H9 (cell line): ENCODE measurements at regions not wholly inside any gene's neighbourhood (a gene's known extent, or its start where the extent isn't known, plus 50 kb on each side); places are given as distances from the start of the nearest gene placed in this dataset.

Experiments used
- DNase-seq: peaks from one replicate; pipeline ENCODE4 v3.0.0-alpha.2; 2017
- H2AFZ ChIP-seq: one replicate; pipeline ENCODE4 v1.6.1; 2013; ENCODE audit warnings: mild to moderate bottlenecking, low read length, control low read depth, moderate library complexity
- H2AK5ac ChIP-seq: 2 replicates; pipeline ENCODE4 v1.6.1; 2013; ENCODE audit warnings: low read length, control low read depth, mixed read lengths; ENCODE audit not compliant: insufficient read length
- H2BK120ac ChIP-seq: one replicate; pipeline ENCODE4 v1.6.1; 2013; ENCODE audit warnings: low read depth, mild to moderate bottlenecking, low read length, control low read depth, inconsistent platforms; ENCODE audit not compliant: poor library complexity, severe bottlenecking
- H2BK12ac ChIP-seq: 2 replicates; pipeline ENCODE4 v1.6.1; 2013; ENCODE audit warnings: low read length, control low read depth, mixed read lengths, low read depth; ENCODE audit not compliant: insufficient read length
- H2BK15ac ChIP-seq: 2 replicates; pipeline ENCODE4 v1.6.1; 2013; ENCODE audit warnings: low read depth, low read length, control low read depth
- H2BK20ac ChIP-seq: one replicate; pipeline ENCODE4 v1.6.1; 2013; ENCODE audit warnings: low read depth, mild to moderate bottlenecking, low read length, control low read depth, inconsistent platforms; ENCODE audit not compliant: poor library complexity, severe bottlenecking
- H2BK5ac ChIP-seq: 2 replicates; pipeline ENCODE4 v1.6.1; 2013; ENCODE audit warnings: low read length, control low read depth, mixed read lengths; ENCODE audit not compliant: insufficient read length
- H3K14ac ChIP-seq: 2 replicates; pipeline ENCODE4 v1.6.1; 2013; ENCODE audit warnings: low read length, control low read depth; ENCODE audit not compliant: insufficient read depth
- H3K18ac ChIP-seq: 2 replicates; pipeline ENCODE4 v1.6.1; 2013; ENCODE audit warnings: low read depth, mild to moderate bottlenecking, mixed read lengths, low read length, control low read depth; ENCODE audit not compliant: insufficient read length
- H3K23ac ChIP-seq: 2 replicates; pipeline ENCODE4 v1.6.1; 2013; ENCODE audit warnings: low read length, control low read depth, mixed read lengths, low read depth; ENCODE audit not compliant: insufficient read length
- H3K23me2 ChIP-seq: 2 replicates; pipeline ENCODE4 v1.6.1; 2013; ENCODE audit warnings: low read depth, mild to moderate bottlenecking, mixed read lengths, low read length, control low read depth; ENCODE audit not compliant: insufficient read length, poor library complexity, severe bottlenecking
- H3K27ac ChIP-seq: 2 replicates; pipeline ENCODE4 v1.5.1; 2013; ENCODE audit warnings: low read length, control low read depth, mixed read lengths, low read depth; ENCODE audit not compliant: insufficient read length
- H3K27me3 ChIP-seq: 2 replicates; pipeline ENCODE4 v1.6.1; 2013; ENCODE audit warnings: low read length, control low read depth, inconsistent platforms; ENCODE audit not compliant: insufficient read depth
- H3K4ac ChIP-seq: 2 replicates; pipeline ENCODE4 v1.6.1; 2013; ENCODE audit warnings: low read depth, mild to moderate bottlenecking, control low read depth, inconsistent platforms, low read length, moderate library complexity
- H3K4me1 ChIP-seq: 2 replicates; pipeline ENCODE4 v1.6.1; 2013; ENCODE audit warnings: low read length, control low read depth, inconsistent platforms; ENCODE audit not compliant: insufficient read depth
- H3K4me2 ChIP-seq: 2 replicates; pipeline ENCODE4 v1.6.1; 2013; ENCODE audit warnings: low read length, control low read depth, mixed read lengths; ENCODE audit not compliant: insufficient read length, insufficient read depth
- H3K56ac ChIP-seq: 2 replicates; pipeline ENCODE4 v1.6.1; 2013; ENCODE audit warnings: low read depth, mild to moderate bottlenecking, mixed read lengths, low read length, control low read depth; ENCODE audit not compliant: insufficient read length
- H3K79me1 ChIP-seq: 2 replicates; pipeline ENCODE4 v1.6.1; 2013; ENCODE audit warnings: low read depth, mild to moderate bottlenecking, moderate library complexity, low read length, control low read depth, inconsistent platforms; ENCODE audit not compliant: insufficient read depth, poor library complexity, severe bottlenecking
- H3K79me2 ChIP-seq: 2 replicates; pipeline ENCODE4 v1.6.1; 2013; ENCODE audit warnings: low read length, control low read depth, inconsistent platforms; ENCODE audit not compliant: insufficient read depth
- H3K9ac ChIP-seq: 2 replicates; pipeline ENCODE4 v1.6.1; 2013; ENCODE audit warnings: low read length, control low read depth, mixed read lengths; ENCODE audit not compliant: insufficient read length; ENCODE audit errors: extremely low read depth
- H3K9me3 ChIP-seq: one replicate; pipeline ENCODE4 v1.6.1; 2013; ENCODE audit warnings: low read depth, low read length, inconsistent platforms; ENCODE audit not compliant: control insufficient read depth
- H3T11ph ChIP-seq: one replicate; pipeline ENCODE4 v1.6.1; 2013; ENCODE audit warnings: mild to moderate bottlenecking, low read length, control low read depth, inconsistent platforms
- H4K20me1 ChIP-seq: one replicate; pipeline ENCODE4 v1.6.1; 2013; ENCODE audit not compliant: control insufficient read depth, insufficient read length, insufficient read depth
- H4K5ac ChIP-seq: 2 replicates; pipeline ENCODE4 v1.6.1; 2013; ENCODE audit warnings: low read depth, mild to moderate bottlenecking, mixed read lengths, low read length, control low read depth; ENCODE audit not compliant: insufficient read length
- H4K8ac ChIP-seq: replicated peaks from 2 replicates; pipeline ENCODE4 v1.6.1; 2013; ENCODE audit warnings: low read length, control low read depth, mixed read lengths, low read depth; ENCODE audit not compliant: insufficient read length
- H4K91ac ChIP-seq: 2 replicates; pipeline ENCODE4 v1.6.1; 2013; ENCODE audit warnings: low read depth, mild to moderate bottlenecking, moderate library complexity, mixed read lengths, low read length, control low read depth; ENCODE audit not compliant: insufficient read length
- H3K27ac Mint-ChIP-seq, 3 experiments: 2 replicates in 2 of 3; 3 replicates in 1 of 3; pipeline ENCODE4 v1.8.0; 2020 to 2021; ENCODE audit warnings: mixed read lengths in 3 of 3, mild to moderate bottlenecking in 1 of 3, moderate library complexity in 1 of 3
- H3K27me3 Mint-ChIP-seq: 2 replicates; pipeline ENCODE4 v1.8.0; 2021; ENCODE audit warnings: low read depth, mild to moderate bottlenecking, moderate library complexity, mixed read lengths
- H3K36me3 Mint-ChIP-seq, 3 experiments: 2 replicates in 2 of 3; 3 replicates in 1 of 3; pipeline ENCODE4 v1.8.0; 2020 to 2021; ENCODE audit warnings: low read depth in 3 of 3, mixed read lengths in 3 of 3; ENCODE audit not compliant: insufficient read depth in 1 of 3
- H3K4me1 Mint-ChIP-seq, 2 experiments: 2 replicates each; pipeline ENCODE4 v1.8.0; 2020; ENCODE audit warnings: mixed read lengths in 2 of 2
- H3K4me3 Mint-ChIP-seq, 2 experiments: 2 replicates in 1 of 2; 3 replicates in 1 of 2; pipeline ENCODE4 v1.8.0; 2020 to 2021; ENCODE audit warnings: mild to moderate bottlenecking in 2 of 2, mixed read lengths in 2 of 2, moderate library complexity in 1 of 2
- H3K9me3 Mint-ChIP-seq, 2 experiments: 2 replicates in 1 of 2; 3 replicates in 1 of 2; pipeline ENCODE4 v1.8.0; 2020; ENCODE audit warnings: mild to moderate bottlenecking in 2 of 2, mixed read lengths in 2 of 2, moderate library complexity in 1 of 2
- CTCF ChIP-seq: fragments of 200-600 bp; sonication (generic); conservative IDR thresholded peaks from 3 replicates; pipeline ENCODE4 v1.8.0; 2021; ENCODE audit warnings: antibody characterized with exemption, mild to moderate bottlenecking
- WGBS: extraction: QIAGEN DNeasy Blood & Tissue Kit; methylation state at CpG from one replicate; pipeline ENCODE4 v1.1.7; 2013; ENCODE audit warnings: missing lambda C conversion rate, low lambda C conversion rate, mixed read lengths; ENCODE audit not compliant: insufficient read length; ENCODE audit errors: extremely low coverage; 5-methylcytosine and 5-hydroxymethylcytosine counted together

GRCh38 chr2:67881816-67882215, 181.0 kb downstream of the C1D start:
- H3K27ac ChIP-seq: no peak overlapping the region
- H3K4me1 Mint-ChIP-seq: peaks cover 16 to 20% of the 10 kb centered on the region in 2 experiments
- no peak overlapping the region for H4K5ac ChIP-seq
- no peaks in the 10 kb centered on the region for H3K36me3 Mint-ChIP-seq
- no peak overlapping the region for H2BK20ac ChIP-seq
- H3K9me3 ChIP-seq: no peaks in the 10 kb centered on the region
- DNase-seq: no peak
- no peaks in the 10 kb centered on the region for H3K79me2 ChIP-seq
- H4K20me1 ChIP-seq: no peaks in the 10 kb centered on the region
- no peaks in the 10 kb centered on the region; the same call in 1 of the 2 replicates for H3K27me3 ChIP-seq
- no peak overlapping the region for H4K8ac ChIP-seq
- H3K27ac Mint-ChIP-seq: no peak overlapping the region
- H3K79me1 ChIP-seq: no peaks in the 10 kb centered on the region
- WGBS: no CpG with 5 or more reads among the region's 4 CpGs
- H3K4me3 Mint-ChIP-seq: no peak overlapping the region
- H3K14ac ChIP-seq: no peak overlapping the region
- H3K4me1 ChIP-seq: peaks cover 2% of the 10 kb centered on the region; the same call in 1 of the 2 replicates
- H3K9me3 Mint-ChIP-seq: no peaks in the 10 kb centered on the region
- H2BK12ac ChIP-seq: no peak overlapping the region
- H2BK5ac ChIP-seq: no peak overlapping the region
- H2AK5ac ChIP-seq: no peak overlapping the region
- no peak overlapping the region for H3K4ac ChIP-seq
- H3K9ac ChIP-seq: no peak overlapping the region
- no peak for TF ChIP-seq CTCF
- H3K27me3 Mint-ChIP-seq: peaks cover 2% of the 10 kb centered on the region; the same call in 1 of the 2 replicates
- H3T11ph ChIP-seq: no peak overlapping the region
- H4K91ac ChIP-seq: no peak overlapping the region
- H2BK15ac ChIP-seq: no peak overlapping the region
- H2AFZ ChIP-seq: no peak overlapping the region
- no peaks in the 10 kb centered on the region for H3K23me2 ChIP-seq
- no peak overlapping the region for H3K4me2 ChIP-seq
- no peak overlapping the region for H2BK120ac ChIP-seq
- no peak overlapping the region for H3K18ac ChIP-seq
- H3K23ac ChIP-seq: peak overlapping the region; percentile 15
- no peak overlapping the region for H3K56ac ChIP-seq
